ENCODE measurements at regions not wholly inside any gene's neighbourhood (a gene's known extent, or its start where the extent isn't known, plus 50 kb on each side); places are given as distances from the start of the nearest gene placed in this dataset.

GRCh38 chr9:693201-694091 lies 148.1 kb upstream of the DMRT1 start:
- DNase-seq (ENCODE audit: low spot score), result no peak

- DNase-seq (ENCODE audit: low spot score), result no peak
These were observed 147.4 kb upstream of the DMRT1 start for GRCh38 chr9:694092-694402.

- DNase-seq (ENCODE audit: low spot score), result no peak
These were observed 146.9 kb upstream of the DMRT1 start for GRCh38 chr9:694403-695154.

- DNase-seq (ENCODE audit: low spot score), result no peak
These were observed 146.2 kb upstream of the DMRT1 start for GRCh38 chr9:695252-695651.

- no peak for DNase-seq (ENCODE audit: low spot score)
These were observed 144.9 kb upstream of the DMRT1 start for GRCh38 chr9:696332-697323.

- no peak for DNase-seq (ENCODE audit: low spot score)
These were observed 143.2 kb upstream of the DMRT1 start for GRCh38 chr9:698276-698675.

GRCh38 chr9:698954-699353 lies 142.5 kb upstream of the DMRT1 start:
- DNase-seq (ENCODE audit: low spot score), result no peak

- DNase-seq (ENCODE audit: low spot score), result no peak
These were observed 142.1 kb upstream of the DMRT1 start for GRCh38 chr9:699396-699795.

- DNase-seq (ENCODE audit: low spot score), result no peak
These were observed 140.9 kb upstream of the DMRT1 start for GRCh38 chr9:700365-701282.

- no peak for DNase-seq (ENCODE audit: low spot score)
These were observed 138.1 kb upstream of the DMRT1 start for GRCh38 chr9:703392-703791.

- no peak for DNase-seq (ENCODE audit: low spot score)
These were observed 135.4 kb upstream of the DMRT1 start for GRCh38 chr9:706073-706472.

GRCh38 chr9:706606-707459 lies 134.7 kb upstream of the DMRT1 start:
- peak; percentile 13 for DNase-seq (ENCODE audit: low spot score)

GRCh38 chr9:708182-708550 lies 133.3 kb upstream of the DMRT1 start:
- peak; percentile 15 for DNase-seq (ENCODE audit: low spot score)

- no peak for DNase-seq (ENCODE audit: low spot score)
These were observed 132.7 kb upstream of the DMRT1 start for GRCh38 chr9:708551-709432.

GRCh38 chr9:710951-711745 lies 130.3 kb upstream of the DMRT1 start:
- DNase-seq (ENCODE audit: low spot score), result no peak

- DNase-seq (ENCODE audit: low spot score), result no peak
These were observed 129.5 kb upstream of the DMRT1 start for GRCh38 chr9:711761-712553.

- DNase-seq (ENCODE audit: low spot score), result no peak
These were observed 128.9 kb upstream of the DMRT1 start for GRCh38 chr9:712643-713042.

- DNase-seq (ENCODE audit: low spot score), result no peak
These were observed 128.4 kb upstream of the DMRT1 start for GRCh38 chr9:713091-713490.
